ENCODE measurements at regions not wholly inside any gene's neighbourhood (a gene's known extent, or its start where the extent isn't known, plus 50 kb on each side); places are given as distances from the start of the nearest gene placed in this dataset.

GRCh38 chr5:115072266-115073064 is 97.2 kb downstream of the TRIM36 start:
- no peak for DNase-seq

- DNase-seq = no peak
Observed at GRCh38 chr5:115070737-115071136, 99.0 kb downstream of the TRIM36 start.

- DNase-seq = no peak
Observed at GRCh38 chr5:115069087-115069968, 100.4 kb downstream of the TRIM36 start.

GRCh38 chr5:115068239-115069086 is 101.2 kb downstream of the TRIM36 start:
- no peak for DNase-seq

- no peak for DNase-seq
Observed at GRCh38 chr5:115064380-115064779, 105.3 kb downstream of the TRIM36 start.

- no peak for DNase-seq
Observed at GRCh38 chr5:115054387-115054951, 115.2 kb downstream of the TRIM36 start.

GRCh38 chr5:115052948-115053347 is 116.8 kb downstream of the TRIM36 start:
- no peak for DNase-seq

- no peak for DNase-seq
Observed at GRCh38 chr5:115050866-115051265, 118.8 kb downstream of the TRIM36 start.

- no peak for DNase-seq
Observed at GRCh38 chr5:115033861-115034260, 135.8 kb downstream of the TRIM36 start.

GRCh38 chr5:115028557-115028956 is 141.2 kb downstream of the TRIM36 start:
- DNase-seq = no peak

- DNase-seq = no peak
Observed at GRCh38 chr5:115024922-115025321, 144.8 kb downstream of the TRIM36 start.

GRCh38 chr5:115022303-115022702 is 147.4 kb downstream of the TRIM36 start:
- no peak for DNase-seq

GRCh38 chr5:115016646-115017045 is 153.1 kb downstream of the TRIM36 start:
- DNase-seq = no peak

GRCh38 chr5:114999176-114999575 is 170.5 kb downstream of the TRIM36 start:
- DNase-seq = no peak

- no peak for DNase-seq
Observed at GRCh38 chr5:114989512-114989911, 180.2 kb downstream of the TRIM36 start.

GRCh38 chr5:114988096-114988495 is 181.6 kb downstream of the TRIM36 start:
- DNase-seq = no peak

- no peak for DNase-seq
Observed at GRCh38 chr5:114984796-114985195, 184.9 kb downstream of the TRIM36 start.

- no peak for DNase-seq
Observed at GRCh38 chr5:114981111-114981510, 188.6 kb downstream of the TRIM36 start.

GRCh38 chr5:114977979-114978573 is 191.6 kb downstream of the TRIM36 start:
- no peak for DNase-seq

GRCh38 chr5:114969482-114969881 is 200.2 kb downstream of the TRIM36 start:
- DNase-seq = no peak

GRCh38 chr5:114957384-114957783 is 212.3 kb downstream of the TRIM36 start:
- DNase-seq = no peak

GRCh38 chr5:114953565-114953964 is 216.1 kb downstream of the TRIM36 start:
- peak; percentile 30 for DNase-seq

Data from GF-D8 (cell line).